ENCODE measurements at regions not wholly inside any gene's neighbourhood (a gene's known extent, or its start where the extent isn't known, plus 50 kb on each side); places are given as distances from the start of the nearest gene placed in this dataset.

GRCh38 chr6:1052262-1052661 lies 259.6 kb upstream of the FOXQ1 start:
- intact Hi-C loops (cut with DNase I), result no loop called here
- DNase-seq (no peak), ATAC-seq (no peak)

GRCh38 chr6:1049900-1050299 lies 262.0 kb upstream of the FOXQ1 start:
- no peak for ATAC-seq
- intact Hi-C loops (cut with DNase I), result no loop called here
- no peak for DNase-seq

DNA sequence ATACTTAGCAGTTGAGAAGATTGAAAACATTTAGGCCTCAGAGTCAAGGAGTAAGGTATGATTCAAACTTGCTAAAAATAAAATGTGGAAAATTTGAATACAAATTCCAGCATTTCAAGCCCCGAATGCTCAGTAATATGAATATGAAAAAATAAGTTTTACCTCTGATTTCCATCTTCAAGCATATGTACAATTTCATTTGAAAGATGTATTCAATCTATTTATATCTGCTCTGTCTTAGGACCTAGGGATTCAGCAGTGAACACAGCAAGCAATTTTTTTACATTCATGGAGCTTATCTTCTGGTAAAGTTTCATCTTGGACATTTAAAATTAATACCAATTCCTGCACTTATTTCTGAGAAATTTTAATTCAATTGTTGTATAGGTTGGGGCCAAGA lies 262.7 kb upstream of the FOXQ1 start:
- DNase-seq (no peak), ATAC-seq (no peak)
- intact Hi-C loops (cut with DNase I), result no loop called here

DNA sequence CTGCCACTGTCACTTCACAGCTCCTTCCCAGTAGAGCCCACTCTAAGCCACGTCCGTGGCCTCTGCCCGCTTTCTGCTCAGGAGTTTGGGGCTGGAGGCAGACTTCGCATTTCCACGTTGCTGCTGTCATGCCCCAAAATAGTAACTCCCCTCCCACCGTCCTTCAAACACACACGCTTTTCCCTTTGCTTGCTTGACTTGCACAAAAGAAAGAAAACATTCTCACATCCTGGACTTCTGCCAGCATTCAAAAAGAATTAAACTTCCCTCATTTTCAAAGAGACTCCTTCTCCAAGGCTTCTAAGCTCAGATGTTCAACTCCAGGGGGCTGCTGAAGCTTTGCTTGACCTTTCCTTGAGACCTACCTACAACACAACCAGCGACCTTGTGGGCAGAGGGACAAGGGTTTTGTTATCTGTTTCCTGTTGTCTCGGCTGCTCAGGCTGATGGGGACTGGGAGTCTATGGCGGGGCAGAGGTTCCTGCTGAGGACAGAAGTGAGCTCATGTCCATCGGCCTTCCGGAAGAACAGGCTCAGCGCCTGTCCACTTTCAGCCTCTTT lies 263.8 kb upstream of the FOXQ1 start:
- no peak for ATAC-seq
- DNase-seq, result no peak
- intact Hi-C loops (cut with DNase I), result no loop called here

DNA sequence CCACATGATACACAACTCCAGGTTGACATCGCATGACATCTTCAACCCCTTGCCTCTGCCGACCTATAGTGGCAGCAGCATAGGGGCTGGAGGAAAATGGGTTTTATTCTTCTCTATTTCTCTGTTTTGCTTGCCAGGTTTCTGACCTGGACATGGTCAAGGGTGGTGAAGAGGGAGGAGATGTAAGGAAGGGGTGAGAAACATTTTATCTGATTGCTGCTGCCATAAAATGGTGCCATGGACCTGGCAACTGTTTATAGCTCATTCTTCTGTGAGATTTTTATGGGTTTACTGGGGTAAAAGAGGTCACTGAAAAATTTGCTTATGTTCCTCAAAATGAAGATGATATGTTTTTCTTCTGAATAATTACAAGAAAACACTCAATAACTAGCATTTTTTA lies 266.7 kb upstream of the FOXQ1 start:
- DNase-seq (no peak), ATAC-seq (no peak)
- intact Hi-C loops (cut with DNase I), result no loop called here

DNA sequence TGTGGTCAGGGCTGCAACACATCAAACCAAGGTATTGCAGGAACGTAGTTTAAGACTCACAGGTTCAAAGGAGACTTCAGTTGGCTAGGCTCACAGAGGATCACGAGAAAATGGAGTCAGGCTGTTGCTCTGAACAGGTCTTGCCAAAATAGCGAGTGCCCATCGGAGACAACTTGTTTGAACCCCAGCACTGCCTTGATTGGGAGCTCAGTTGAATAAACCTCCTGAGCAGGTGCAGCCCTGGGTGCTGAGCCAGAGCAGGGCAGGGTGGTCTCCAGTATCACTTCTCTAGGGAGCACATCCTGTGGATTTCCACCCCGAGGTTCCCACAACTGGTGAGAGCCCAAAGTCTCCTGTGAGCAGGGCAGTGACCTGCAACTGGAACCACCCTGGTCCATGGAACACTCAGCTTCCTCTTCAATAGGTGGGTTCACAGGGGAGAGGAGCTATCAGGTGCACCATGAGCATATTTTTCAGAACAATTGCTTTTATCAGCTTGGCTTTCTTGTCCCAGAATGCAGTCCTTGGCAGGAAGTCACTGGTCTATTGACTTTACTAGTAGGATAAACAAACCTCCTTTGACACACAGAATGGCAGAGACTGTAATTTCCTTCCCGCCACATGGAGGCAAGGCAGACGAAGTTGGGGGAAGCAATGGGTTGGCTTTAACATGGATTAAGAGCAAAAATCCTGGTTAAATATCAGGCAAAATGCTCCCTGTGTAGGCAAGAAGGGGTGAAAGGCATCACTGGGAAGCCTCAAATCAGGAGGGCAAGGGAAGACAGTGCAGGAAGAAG lies 267.7 kb upstream of the FOXQ1 start:
- ATAC-seq, result no peak

DNA sequence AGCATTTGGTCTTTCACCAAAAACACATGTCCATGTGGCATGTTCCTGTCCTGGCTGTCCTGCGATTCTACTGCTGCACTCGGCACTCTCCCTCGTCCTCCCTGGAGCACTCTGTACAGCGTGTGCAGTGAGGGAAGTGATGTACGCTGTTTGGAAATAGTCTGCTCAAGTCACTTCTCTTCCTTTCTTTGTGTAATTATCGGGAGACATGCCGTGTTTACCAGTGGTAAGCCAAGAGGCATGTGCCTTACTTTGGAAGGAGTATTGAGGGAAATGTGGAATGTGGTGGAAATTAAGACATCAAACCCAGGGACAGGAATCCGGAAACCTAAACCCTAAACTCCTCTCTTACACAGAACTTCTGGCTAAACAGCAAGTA lies 268.5 kb upstream of the FOXQ1 start:
- DNase-seq, result no peak
- intact Hi-C loops (cut with DNase I), result no loop called here
- no peak for ATAC-seq

More for the DNA sequence above, 267.7 kb upstream of the FOXQ1 start:
- intact Hi-C loops (cut with DNase I), result no loop called here
- no peak for DNase-seq

GRCh38 chr6:1042583-1043457 lies 269.1 kb upstream of the FOXQ1 start:
- ATAC-seq (no peak), DNase-seq (no peak)
- intact Hi-C loops (cut with DNase I), result no loop called here

GRCh38 chr6:1040393-1040792 lies 271.5 kb upstream of the FOXQ1 start:
- intact Hi-C loops (cut with DNase I), result no loop called here
- no peak for DNase-seq
- no peak for ATAC-seq

- intact Hi-C loops (cut with DNase I), result no loop called here
- no peak for DNase-seq
- ATAC-seq, result no peak
These were observed 272.2 kb upstream of the FOXQ1 start for GRCh38 chr6:1039746-1040145.

DNA sequence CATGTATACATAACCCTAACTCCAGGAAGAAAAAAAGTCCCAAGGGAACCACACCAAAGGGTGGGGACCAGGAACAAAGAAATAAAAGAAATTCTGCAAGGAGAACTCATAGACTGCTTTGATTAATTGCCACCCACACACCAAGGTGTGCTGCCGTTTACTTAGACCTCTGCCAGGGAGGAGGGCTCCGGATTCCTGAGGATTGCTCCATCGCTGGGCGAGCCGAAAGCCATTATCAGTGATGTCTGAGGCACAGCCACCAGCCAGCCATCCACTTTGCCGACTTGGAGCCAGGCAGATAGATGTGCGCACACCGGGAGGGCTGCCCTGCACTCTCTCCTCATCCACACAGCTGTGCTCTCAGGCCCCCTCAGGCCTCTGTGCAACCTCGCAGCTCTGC lies 272.7 kb upstream of the FOXQ1 start:
- ATAC-seq, result no peak
- intact Hi-C loops (cut with DNase I), result no loop called here
- DNase-seq, result no peak

GRCh38 chr6:1037430-1038202 lies 274.3 kb upstream of the FOXQ1 start:
- no peak for ATAC-seq
- intact Hi-C loops (cut with DNase I), result no loop called here
- no peak for DNase-seq

DNA sequence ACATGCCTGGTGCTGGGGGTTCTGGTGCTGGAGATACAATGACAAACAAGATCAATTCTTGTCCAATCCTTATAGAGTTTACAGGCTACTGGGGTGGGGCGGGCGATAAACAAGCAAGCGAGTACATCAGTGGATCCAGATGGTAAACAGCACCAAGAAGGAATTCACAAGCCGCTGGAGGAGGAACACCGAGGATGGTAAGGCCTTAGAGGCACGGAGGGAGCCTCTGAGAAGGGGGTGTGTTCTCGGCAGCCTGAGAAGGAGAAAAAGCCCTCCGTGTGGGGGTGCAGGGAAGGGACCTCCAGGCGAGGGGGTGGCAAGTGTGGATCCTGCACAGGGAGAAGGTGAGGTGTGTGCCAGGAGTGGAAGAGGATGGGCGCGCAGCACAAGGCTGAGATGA lies 276.5 kb upstream of the FOXQ1 start:
- ATAC-seq, result no peak
- no peak for DNase-seq
- intact Hi-C loops (cut with DNase I), result no loop called here

- ATAC-seq (no peak), DNase-seq (no peak)
- intact Hi-C loops (cut with DNase I), result no loop called here
These were observed 280.2 kb upstream of the FOXQ1 start for GRCh38 chr6:1031720-1032119.

DNA sequence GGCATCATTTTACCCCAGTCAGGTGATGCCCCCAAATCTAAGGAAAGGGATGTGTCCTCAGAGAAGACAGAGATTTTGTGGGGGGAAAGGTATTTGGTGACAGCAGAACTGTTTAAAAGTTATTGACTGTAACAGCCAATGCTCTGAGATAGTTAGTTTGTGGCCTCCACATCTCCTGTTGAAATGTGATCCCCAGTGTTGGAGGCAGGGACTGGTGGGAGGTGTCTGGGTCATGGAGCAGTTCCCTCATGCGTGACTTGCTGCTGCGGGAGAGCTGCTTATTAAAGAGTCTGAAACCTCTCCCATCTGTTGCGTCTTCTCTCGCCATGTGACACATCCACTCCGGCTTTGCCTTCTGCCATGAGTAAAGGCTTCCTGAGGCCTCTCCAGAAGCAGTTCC lies 282.8 kb upstream of the FOXQ1 start:
- ATAC-seq (no peak), DNase-seq (no peak)
- intact Hi-C loops (cut with DNase I), result no loop called here

GRCh38 chr6:1028723-1029122 lies 283.2 kb upstream of the FOXQ1 start:
- DNase-seq (no peak), ATAC-seq (no peak)
- intact Hi-C loops (cut with DNase I), result no loop called here

- intact Hi-C loops (cut with DNase I), result no loop called here
- DNase-seq (no peak), ATAC-seq (no peak)
These were observed 283.9 kb upstream of the FOXQ1 start for GRCh38 chr6:1027795-1028569.

DNA sequence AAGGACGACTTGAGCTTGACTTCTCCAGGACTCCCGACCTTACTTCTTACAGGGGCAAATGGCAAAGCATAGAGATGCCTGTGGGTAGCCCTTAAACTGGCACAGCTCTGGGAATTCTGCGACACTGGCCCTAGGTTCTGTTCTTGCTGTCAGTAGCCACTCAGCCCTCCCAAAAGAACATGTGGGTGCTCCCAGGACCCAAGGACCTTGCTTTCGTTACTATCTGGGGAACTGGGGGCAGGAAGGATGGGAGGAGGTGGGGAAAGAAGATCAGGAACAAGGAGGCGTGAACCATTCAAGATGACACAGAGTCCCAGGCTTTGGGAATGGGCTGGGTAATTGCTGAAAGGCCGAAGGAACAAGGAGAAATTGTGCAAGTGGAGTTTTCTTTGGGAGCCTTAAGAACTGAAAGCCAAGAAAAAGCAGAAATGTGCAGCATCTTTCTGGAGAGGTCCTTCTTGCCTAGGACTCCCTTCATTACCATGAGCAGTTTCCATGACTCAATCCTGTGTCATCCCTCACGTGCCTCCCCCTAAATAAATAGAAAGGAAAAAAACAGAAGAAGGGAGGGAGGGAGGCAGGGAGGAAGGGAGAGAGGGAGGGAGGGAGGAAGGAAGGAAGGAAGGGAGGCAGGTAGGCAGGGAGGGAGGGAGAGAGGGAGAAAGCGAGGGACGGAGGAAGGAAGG lies 284.6 kb upstream of the FOXQ1 start:
- intact Hi-C loops (cut with DNase I), result no loop called here
- DNase-seq, result no peak

More for the DNA sequence above, 284.6 kb upstream of the FOXQ1 start:
- ATAC-seq, result no peak

All from left cardiac atrium (tissue), 4 donors.